HepG2 (cell line): ENCODE measurements at regions not wholly inside any gene's neighbourhood (a gene's known extent, or its start where the extent isn't known, plus 50 kb on each side); places are given as distances from the start of the nearest gene placed in this dataset.

ENCODE experiments used
- ATAC-seq: fragments of 200-7000 bp; cut with Tn5 transposase; 3 replicates; pipeline ENCODE4 v1.9.1; 2020; ENCODE audit warnings: mild to moderate bottlenecking, moderate library complexity
- BruUV-seq: library from RNA; stranded (reverse); fragments of 400-500 nt; replicated peaks from 2 replicates; lab custom pipeline; 2021; lab: Mats Ljungman, UMichigan
- CTCF ChIA-PET: fragments of 300-600 bp; formaldehyde crosslinking; extraction: SDS; loops from one replicate; lab custom pipeline; 2021; ENCODE audit warnings: low total read pairs, inconsistent platforms, low intra/inter-chr PET ratio; lab: Yijun Ruan, JAX
- POLR2A ChIA-PET: fragments of 350-600 bp; sonication (Branson Sonifier 250); formaldehyde crosslinking; loops from one replicate; lab custom pipeline; 2020; ENCODE audit warnings: antibody characterized with exemption, inconsistent platforms; lab: Yijun Ruan, JAX
- DNase-seq: peaks from one replicate; pipeline ENCODE4 v3.0.0-alpha.2; 2015; ENCODE audit warnings: low spot score
- FAIRE-seq: peaks from 3 replicates; lab custom pipeline; 2011; peaks lifted over from hg19 to GRCh38; lab: Jason Lieb, UNC
- H2AFZ ChIP-seq: one replicate; pipeline ENCODE4 v1.6.1; 2011; ENCODE audit warnings: low read length, inconsistent platforms
- H3K27ac ChIP-seq: fragments of 300-600 bp; 3 replicates; pipeline ENCODE4 v1.8.0; 2011; ENCODE audit warnings: mixed run types, mild to moderate bottlenecking, mixed read lengths, low read length, inconsistent platforms; ENCODE audit not compliant: insufficient read depth; ENCODE audit errors: extremely low read length
- H3K27me3 ChIP-seq, 2 experiments: fragments of 200-600 bp in 1 of 2; 2 replicates in 1 of 2; 3 replicates in 1 of 2; pipeline versions ENCODE4 v1.6.0 to v1.8.0; 2011; ENCODE audit warnings: low read length in 2 of 2, mild to moderate bottlenecking in 2 of 2, moderate library complexity in 2 of 2, inconsistent platforms in 1 of 2; ENCODE audit not compliant: insufficient read depth in 2 of 2, control insufficient read depth in 1 of 2
- H3K36me3 ChIP-seq, 2 experiments: fragments of 200-600 bp in 1 of 2; replicated peaks in 1 of 2; 2 replicates in 1 of 2; 3 replicates in 1 of 2; pipeline versions ENCODE4 v1.5.1 to v1.8.0; 2011; ENCODE audit warnings: low read length in 2 of 2, inconsistent platforms in 1 of 2; ENCODE audit not compliant: insufficient read depth in 2 of 2, control insufficient read depth in 1 of 2
- H3K4me1 ChIP-seq: 2 replicates; pipeline ENCODE4 v1.5.1; 2012; ENCODE audit warnings: low read length, inconsistent platforms; ENCODE audit not compliant: insufficient read depth
- H3K4me2 ChIP-seq: 2 replicates; pipeline ENCODE4 v1.6.0; 2011; ENCODE audit warnings: low read depth, low read length, inconsistent platforms
- H3K4me3 ChIP-seq, 3 experiments: fragments of 200-600 bp in 1 of 3; sonication (generic), shearing (Covaris generic) in 1 of 3; replicated peaks in 1 of 3; 2 replicates each; pipeline ENCODE4 v1.5.1; 2011 to 2016; ENCODE audit warnings: low read length in 3 of 3, inconsistent platforms in 2 of 3, low read depth in 2 of 3, mild to moderate bottlenecking in 2 of 3, control low read depth in 1 of 3, mixed read lengths in 1 of 3; ENCODE audit not compliant: insufficient read depth in 1 of 3
- H3K79me2 ChIP-seq: one replicate; pipeline ENCODE4 v1.6.1; 2011; ENCODE audit warnings: low read length, inconsistent platforms; ENCODE audit not compliant: insufficient read depth
- H3K9ac ChIP-seq: 2 replicates; pipeline ENCODE4 v1.6.0; 2011; ENCODE audit warnings: mild to moderate bottlenecking, low read depth, low read length, inconsistent platforms; ENCODE audit not compliant: insufficient read depth
- H3K9me3 ChIP-seq: 2 replicates; pipeline ENCODE4 v1.5.1; 2012; ENCODE audit warnings: mild to moderate bottlenecking, low read length
- H4K20me1 ChIP-seq: 2 replicates; pipeline ENCODE4 v1.6.0; 2011; ENCODE audit warnings: inconsistent platforms, mild to moderate bottlenecking, low read length, moderate library complexity; ENCODE audit not compliant: insufficient read depth
- CCDC6 ChIP-seq: sonication (generic); formaldehyde crosslinking; IDR thresholded peaks from 2 replicates; pipeline ENCODE4 v1.8.1; 2022; ENCODE audit warnings: mild to moderate bottlenecking, missing genetic modification reagents, moderate library complexity
- CENPX ChIP-seq: sonication (generic); formaldehyde crosslinking; IDR thresholded peaks from 2 replicates; pipeline ENCODE4 v1.9.0; 2021; ENCODE audit warnings: mild to moderate bottlenecking, missing genetic modification reagents, moderate library complexity
- CHD4 ChIP-seq: fragments of 200-600 bp; sonication (generic); IDR thresholded peaks from 2 replicates; pipeline ENCODE4 v1.7.0; 2017; ENCODE audit warnings: mild to moderate bottlenecking, low read length, borderline replicate concordance
- FOXA3 ChIP-seq: IDR thresholded peaks from 2 replicates; pipeline ENCODE4 v1.6.1; 2016; ENCODE audit warnings: missing genetic modification reagents, missing compliant biosample characterization
- HMG20B ChIP-seq: conservative IDR thresholded peaks from 2 replicates; pipeline ENCODE4 v1.6.1; 2016; ENCODE audit warnings: missing genetic modification reagents, missing compliant biosample characterization
- JUN ChIP-seq: sonication (generic); formaldehyde crosslinking; IDR thresholded peaks from 2 replicates; pipeline ENCODE4 v1.4.0; 2020; ENCODE audit warnings: mild to moderate bottlenecking, missing genetic modification reagents
- NBN ChIP-seq: fragments of 450-650 bp; conservative IDR thresholded peaks from 2 replicates; pipeline ENCODE4 v1.6.1; 2017
- NKX3-1 ChIP-seq: sonication (generic); formaldehyde crosslinking; IDR thresholded peaks from 2 replicates; pipeline ENCODE4 v1.5.0; 2020; ENCODE audit warnings: missing genetic modification reagents
- NR0B2 ChIP-seq: sonication (generic); formaldehyde crosslinking; IDR thresholded peaks from 2 replicates; pipeline ENCODE4 v1.4.0; 2020; ENCODE audit warnings: mild to moderate bottlenecking, missing genetic modification reagents
- NR1H2 ChIP-seq: sonication (generic); formaldehyde crosslinking; IDR thresholded peaks from 2 replicates; pipeline ENCODE4 v1.8.1; 2022; ENCODE audit warnings: low read depth, missing genetic modification reagents, borderline replicate concordance
- PHF21A ChIP-seq: sonication (generic); formaldehyde crosslinking; IDR thresholded peaks from 2 replicates; pipeline ENCODE4 v1.5.0; 2020; ENCODE audit warnings: mild to moderate bottlenecking, missing genetic modification reagents
- TAF1 ChIP-seq: sonication (generic); formaldehyde crosslinking; IDR thresholded peaks from 2 replicates; pipeline ENCODE4 v1.4.0; 2020; ENCODE audit warnings: missing genetic modification reagents
- TFDP1 ChIP-seq: IDR thresholded peaks from 2 replicates; pipeline ENCODE4 v1.6.1; 2016; ENCODE audit warnings: missing compliant biosample characterization, missing genetic modification reagents, borderline replicate concordance
- TOPORS ChIP-seq: sonication (generic); formaldehyde crosslinking; IDR thresholded peaks from 2 replicates; pipeline ENCODE4 v1.8.0; 2023; ENCODE audit warnings: mild to moderate bottlenecking, missing genetic modification reagents
- ZFX ChIP-seq: sonication (generic); formaldehyde crosslinking; IDR thresholded peaks from 2 replicates; pipeline ENCODE4 v1.4.0; 2020; ENCODE audit warnings: mild to moderate bottlenecking, low read depth, missing genetic modification reagents, moderate library complexity
- ZNF232 ChIP-seq: sonication (generic); formaldehyde crosslinking; IDR thresholded peaks from 2 replicates; pipeline ENCODE4 v1.4.0; 2020; ENCODE audit warnings: missing genetic modification reagents, borderline replicate concordance
- ZNF816 ChIP-seq: sonication (generic); formaldehyde crosslinking; IDR thresholded peaks from 2 replicates; pipeline ENCODE4 v1.8.0; 2022; ENCODE audit warnings: missing genetic modification reagents, mild to moderate bottlenecking, borderline replicate concordance
- ZNF841 ChIP-seq: sonication (generic); formaldehyde crosslinking; IDR thresholded peaks from 2 replicates; pipeline ENCODE4 v1.8.1; 2023; ENCODE audit warnings: missing genetic modification reagents, borderline replicate concordance
- WGBS: methylation state at CpG from one replicate; pipeline ENCODE4 v1.1.6; 2017; ENCODE audit warnings: low lambda C conversion rate; 5-methylcytosine and 5-hydroxymethylcytosine counted together
- in situ Hi-C: cut with HindIII; loops from 2 replicates; pipeline ENCODE4 v1.10.0; 2017; ENCODE audit warnings: low pct_unique_long_range_greater_than_20kb; ENCODE audit not compliant: extremely low pct_ligation_motif_present
- intact Hi-C: fragments of 100-400 bp; cut with micrococcal nuclease; formaldehyde crosslinking; loops from one replicate; pipeline ENCODE4 v1.10.0; 2022; ENCODE audit not compliant: unreplicated experiment
- TF ChIP-seq, protein P1 (sequence below): sonication (generic); formaldehyde crosslinking; IDR thresholded peaks from 2 replicates; pipeline ENCODE4 v1.5.1; 2020; ENCODE audit warnings: missing genetic modification reagents, mild to moderate bottlenecking, borderline replicate concordance

GRCh38 chr15:31234815-31235214 lies 91.8 kb upstream of the KLF13 start:
- CTCF ChIA-PET = no interaction called here
- FAIRE-seq = no peak
- WGBS = 90% methylated on average over 2 of the region's 5 CpGs

GRCh38 chr15:31235311-31236183 lies 91.1 kb upstream of the KLF13 start:
- no TSS peak for BruUV-seq
- Histone ChIP-seq H3K4me2 (peak overlapping the region; percentile 90), H2AFZ (peak overlapping the region; percentile 54), H3K9ac (0 out of 2 replicates have a peak overlapping the region, but pooled peaks have one; percentile 41), H3K36me3 (no peaks in the 10 kb centered on the region), H3K9me3 (no peaks in the 10 kb centered on the region), H3K4me3 (peak overlapping the region in 2 of 3 experiments; percentile 55 to 66; a peak in 4 of 6 replicates), H3K4me1 (peaks cover 21% of the 10 kb centered on the region), H3K27ac (no peak overlapping the region), H3K79me2 (no peaks in the 10 kb centered on the region), H3K27me3 (no peaks in the 10 kb centered on the region), H4K20me1 (no peaks in the 10 kb centered on the region)
- ATAC-seq (peak; percentile 77), FAIRE-seq (peak; percentile 75), DNase-seq (no peak)
- intact Hi-C loops (loop anchor here (2.0 kb wide), 1 partner anchor 57 kb away; no protein-coding TSS in a partner anchor), in situ Hi-C loops (no loop called here)
- WGBS = 37% methylated on average over 20 of the region's 20 CpGs
- ChIA-PET CTCF (no interaction called here), POLR2A (interaction anchor here (0.9 to 2.8 kb wide), 4 partner anchors 21 to 61 kb away, joined by 4 to 15 read pairs (median 8); no protein-coding TSS in a partner anchor)
- TF ChIP-seq ZFX (CRISPR knock-in tag) = peak; percentile 5; the same call in 1 of the 2 replicates
- peak; percentile 24; the same call in 1 of the 2 replicates for TF ChIP-seq TFDP1 (CRISPR knock-in tag)
- TF ChIP-seq JUN (CRISPR knock-in tag) = no peak
- no peak for TF ChIP-seq TAF1 (CRISPR knock-in tag)
- peak; percentile 30; the same call in 1 of the 2 replicates for TF ChIP-seq PHF21A (CRISPR knock-in tag)
- TF ChIP-seq, protein P1, sequence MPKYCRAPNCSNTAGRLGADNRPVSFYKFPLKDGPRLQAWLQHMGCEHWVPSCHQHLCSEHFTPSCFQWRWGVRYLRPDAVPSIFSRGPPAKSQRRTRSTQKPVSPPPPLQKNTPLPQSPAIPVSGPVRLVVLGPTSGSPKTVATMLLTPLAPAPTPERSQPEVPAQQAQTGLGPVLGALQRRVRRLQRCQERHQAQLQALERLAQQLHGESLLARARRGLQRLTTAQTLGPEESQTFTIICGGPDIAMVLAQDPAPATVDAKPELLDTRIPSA (CRISPR knock-in tag) = no peak
- TF ChIP-seq ZNF816 (CRISPR knock-in tag) = no peak

More at GRCh38 chr15:31234815-31235214, 91.8 kb upstream of the KLF13 start:
- intact Hi-C loops = no loop called here
- no peaks in the 10 kb centered on the region for H4K20me1 ChIP-seq
- no peaks in the 10 kb centered on the region for H3K79me2 ChIP-seq
- no peak for ATAC-seq
- no TSS peak for BruUV-seq
- no peak overlapping the region for H3K9ac ChIP-seq
- TF ChIP-seq TOPORS (CRISPR knock-in tag) = no peak
- TF ChIP-seq NBN = no peak
- no peak for TF ChIP-seq CCDC6 (CRISPR knock-in tag)
- no peak for TF ChIP-seq FOXA3 (CRISPR knock-in tag)
- TF ChIP-seq HMG20B (CRISPR knock-in tag) = no peak
- TF ChIP-seq CENPX (CRISPR knock-in tag) = no peak
- no peak for TF ChIP-seq ZNF841
- TF ChIP-seq CHD4 = no peak
- no peak for TF ChIP-seq NKX3-1 (CRISPR knock-in tag)
- TF ChIP-seq NR0B2 = no peak
- no peak for TF ChIP-seq ZNF232 (CRISPR knock-in tag)
- TF ChIP-seq NR1H2 (CRISPR knock-in tag) = no peak
- TF ChIP-seq, all 625 proteins: peak for 0
- in situ Hi-C loops = no loop called here
- Histone ChIP-seq H3K4me2 (no peak overlapping the region), H3K4me3 (no peak overlapping the region), H3K36me3 (no peaks in the 10 kb centered on the region), H3K27me3 (no peaks in the 10 kb centered on the region), H3K9me3 (no peaks in the 10 kb centered on the region), H3K4me1 (peaks cover 21% of the 10 kb centered on the region), H3K27ac (no peak overlapping the region), H2AFZ (no peak overlapping the region)
- no peak for DNase-seq
- POLR2A ChIA-PET = no interaction called here
